Suprapubic skin (tissue), 3 donors: ENCODE measurements at regions not wholly inside any gene's neighbourhood (a gene's known extent, or its start where the extent isn't known, plus 50 kb on each side); places are given as distances from the start of the nearest gene placed in this dataset.

ENCODE experiments used
- CTCF ChIP-seq, 2 donors: fragments of 200-600 bp in 1 of 2; fragments of 450-650 bp in 1 of 2; sonication (generic) in 1 of 2; IDR thresholded peaks; one replicate each; pipeline ENCODE4 v1.5.1; 2016 to 2019; ENCODE audit warnings: antibody characterized with exemption in 2 of 2, mild to moderate bottlenecking in 1 of 2, moderate library complexity in 1 of 2
- EP300 ChIP-seq: sonication (generic); formaldehyde crosslinking; IDR thresholded peaks from one replicate; pipeline ENCODE4 v1.6.1; 2017; ENCODE audit warnings: antibody characterized with exemption

- TF ChIP-seq CTCF (IDR thresholded peaks at IDR 0.05) (no peak), EP300 (no peak)
Measured at GRCh38 chr2:212894026-212894425, 257.4 kb downstream of the IKZF2 start.
